ENCODE measurements at regions not wholly inside any gene's neighbourhood (a gene's known extent, or its start where the extent isn't known, plus 50 kb on each side); places are given as distances from the start of the nearest gene placed in this dataset.

DNA sequence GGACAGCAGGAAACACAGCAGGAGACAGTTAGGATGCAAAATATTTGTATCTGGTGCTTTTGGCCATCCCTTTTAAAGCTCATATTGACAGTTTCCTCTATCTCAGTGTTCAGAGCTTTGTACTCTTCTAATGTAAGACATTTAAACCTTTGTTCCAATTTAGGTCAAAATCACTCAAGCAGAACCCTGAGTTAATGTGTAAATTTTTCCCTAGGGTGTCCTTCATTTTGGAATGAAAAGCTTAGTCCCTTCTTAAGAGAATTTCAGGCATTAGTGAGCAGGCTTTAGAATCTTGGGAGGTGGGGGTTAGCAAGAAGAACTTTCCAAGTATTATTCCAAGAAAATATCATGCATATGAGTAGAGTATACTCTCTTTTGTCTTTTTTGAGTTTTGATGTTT, 188.7 kb downstream of the GBA3 start:
- ATAC-seq (replicated peaks; ENCODE audit: extremely low read depth, poor library complexity, severe bottlenecking) (no peak), DNase-seq (ENCODE audit: low spot score in 2 of 2) (no peak)
- H3K4me3 Mint-ChIP-seq = no peak overlapping the region
- H3K9me3 Mint-ChIP-seq = no peaks in the 10 kb centered on the region
- H3K36me3 Mint-ChIP-seq (ENCODE audit: insufficient read depth) = no peaks in the 10 kb centered on the region
- H3K27me3 Mint-ChIP-seq = no peaks in the 10 kb centered on the region
- H3K27ac Mint-ChIP-seq (ENCODE audit: low read depth) = no peak overlapping the region
- no peaks in the 10 kb centered on the region for H3K4me1 Mint-ChIP-seq

DNA sequence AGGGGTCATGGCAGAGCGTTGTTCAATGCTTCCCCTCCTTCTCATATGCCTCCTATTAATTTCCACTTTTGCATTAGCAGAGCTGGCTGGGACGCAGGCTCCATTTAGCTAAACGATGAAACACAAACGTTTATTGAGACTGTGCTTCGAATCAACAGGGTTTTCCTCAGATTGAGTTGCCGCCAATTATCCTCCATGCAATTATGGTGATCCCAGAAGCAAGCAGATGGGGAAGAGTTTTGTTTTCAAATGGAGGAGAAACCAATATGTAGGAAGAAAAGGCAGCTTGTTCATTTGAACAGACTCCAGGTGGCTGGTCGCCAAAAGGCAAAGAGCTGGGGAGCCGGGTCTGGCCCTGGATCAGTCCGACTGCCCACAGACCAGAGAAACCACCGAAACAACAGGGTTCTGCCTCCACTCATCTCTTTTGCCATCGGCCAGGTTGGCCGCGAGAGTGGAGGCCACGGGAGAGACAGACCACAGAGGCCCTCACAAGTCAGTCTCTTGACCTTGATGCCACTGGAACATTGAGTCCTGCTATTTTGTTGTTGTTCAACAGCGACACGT, 184.8 kb downstream of the GBA3 start:
- no peak overlapping the region for H3K4me3 Mint-ChIP-seq
- no peak for DNase-seq (ENCODE audit: low spot score in 2 of 2)
- ATAC-seq (replicated peaks; ENCODE audit: extremely low read depth, poor library complexity, severe bottlenecking) = no peak
- no peaks in the 10 kb centered on the region for H3K27me3 Mint-ChIP-seq
- H3K9me3 Mint-ChIP-seq = peaks cover 6% of the 10 kb centered on the region
- H3K4me1 Mint-ChIP-seq = no peaks in the 10 kb centered on the region
- H3K27ac Mint-ChIP-seq (ENCODE audit: low read depth) = no peak overlapping the region
- no peaks in the 10 kb centered on the region for H3K36me3 Mint-ChIP-seq (ENCODE audit: insufficient read depth)

- H3K4me1 Mint-ChIP-seq = no peaks in the 10 kb centered on the region
- H3K36me3 Mint-ChIP-seq (ENCODE audit: insufficient read depth) = no peaks in the 10 kb centered on the region
- no peak for ATAC-seq (replicated peaks; ENCODE audit: extremely low read depth, poor library complexity, severe bottlenecking)
- H3K9me3 Mint-ChIP-seq = peaks cover 9% of the 10 kb centered on the region
- H3K4me3 Mint-ChIP-seq = no peak overlapping the region
- H3K27ac Mint-ChIP-seq (ENCODE audit: low read depth) = no peak overlapping the region
- DNase-seq (ENCODE audit: low spot score in 2 of 2) = no peak
- H3K27me3 Mint-ChIP-seq = no peaks in the 10 kb centered on the region
These were observed 183.5 kb downstream of the GBA3 start for GRCh38 chr4:22876270-22876669.

- H3K27me3 Mint-ChIP-seq = no peaks in the 10 kb centered on the region
- ATAC-seq (replicated peaks; ENCODE audit: extremely low read depth, poor library complexity, severe bottlenecking) = no peak
- DNase-seq (ENCODE audit: low spot score in 2 of 2) = no peak
- no peak overlapping the region for H3K27ac Mint-ChIP-seq (ENCODE audit: low read depth)
- H3K36me3 Mint-ChIP-seq (ENCODE audit: insufficient read depth) = no peaks in the 10 kb centered on the region
- no peak overlapping the region for H3K4me3 Mint-ChIP-seq
- H3K9me3 Mint-ChIP-seq = peaks cover 11% of the 10 kb centered on the region
- H3K4me1 Mint-ChIP-seq = no peaks in the 10 kb centered on the region
These were observed 183.0 kb downstream of the GBA3 start for GRCh38 chr4:22875587-22876257.

GRCh38 chr4:22874334-22874912, 181.7 kb downstream of the GBA3 start:
- Mint-ChIP-seq H3K36me3 (ENCODE audit: insufficient read depth) (no peaks in the 10 kb centered on the region), H3K9me3 (peaks cover 15% of the 10 kb centered on the region), H3K4me1 (no peaks in the 10 kb centered on the region), H3K27ac (ENCODE audit: low read depth) (no peak overlapping the region), H3K4me3 (no peak overlapping the region), H3K27me3 (no peaks in the 10 kb centered on the region)
- ATAC-seq (replicated peaks; ENCODE audit: extremely low read depth, poor library complexity, severe bottlenecking) (no peak), DNase-seq (ENCODE audit: low spot score in 2 of 2) (no peak)

DNA sequence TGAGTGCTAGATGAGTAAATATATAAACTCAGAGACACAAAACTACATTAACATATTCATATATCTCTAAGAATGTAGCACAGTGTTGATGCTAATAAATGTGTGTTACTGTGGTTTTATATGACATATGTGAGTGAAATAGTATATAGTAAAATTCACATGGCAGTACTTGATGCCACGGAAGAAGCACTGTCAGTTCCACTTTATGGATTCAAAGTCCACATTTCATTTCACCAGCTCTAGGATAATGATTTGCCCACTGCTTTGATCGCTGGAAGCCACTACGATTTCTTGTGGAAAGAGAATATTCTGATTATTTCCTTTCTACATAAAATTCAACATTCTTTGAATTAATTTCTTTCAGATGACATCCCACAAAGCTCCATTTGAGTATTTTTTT, 181.2 kb downstream of the GBA3 start:
- H3K9me3 Mint-ChIP-seq = peaks cover 21% of the 10 kb centered on the region
- no peaks in the 10 kb centered on the region for H3K27me3 Mint-ChIP-seq
- H3K4me3 Mint-ChIP-seq = no peak overlapping the region
- DNase-seq (ENCODE audit: low spot score in 2 of 2) (no peak), ATAC-seq (replicated peaks; ENCODE audit: extremely low read depth, poor library complexity, severe bottlenecking) (no peak)
- H3K4me1 Mint-ChIP-seq = no peaks in the 10 kb centered on the region
- no peak overlapping the region for H3K27ac Mint-ChIP-seq (ENCODE audit: low read depth)
- no peaks in the 10 kb centered on the region for H3K36me3 Mint-ChIP-seq (ENCODE audit: insufficient read depth)

DNA sequence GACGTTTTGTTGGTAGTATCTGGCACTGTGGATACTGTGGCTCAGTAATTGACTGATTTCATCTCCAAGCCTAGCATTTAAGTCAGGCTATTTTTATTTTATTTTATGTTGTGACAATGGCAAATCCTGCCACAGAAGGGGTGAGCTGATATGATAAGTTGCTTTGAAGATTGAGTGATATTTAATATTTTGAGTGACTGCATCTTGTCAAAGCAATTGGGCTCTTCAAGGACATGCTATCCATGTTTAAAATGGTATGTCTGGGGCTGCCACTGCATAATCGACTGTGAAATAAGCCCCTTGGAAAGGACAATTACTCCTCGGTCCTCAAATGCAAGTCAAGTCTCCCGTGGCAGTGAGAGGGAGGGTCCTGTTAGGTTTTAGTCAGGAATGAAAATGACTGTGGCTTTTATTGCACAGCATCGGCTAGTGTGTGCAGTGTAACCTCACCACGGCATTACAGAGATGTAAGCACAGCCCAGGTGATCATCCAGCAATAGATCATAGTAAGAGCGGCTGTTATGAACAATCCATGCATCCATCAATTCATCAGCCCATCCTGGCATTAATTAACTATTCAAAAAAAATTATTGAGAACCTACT, 178.2 kb downstream of the GBA3 start:
- Mint-ChIP-seq H3K27ac (ENCODE audit: low read depth) (no peak overlapping the region), H3K4me3 (no peak overlapping the region), H3K27me3 (no peaks in the 10 kb centered on the region), H3K36me3 (ENCODE audit: insufficient read depth) (no peaks in the 10 kb centered on the region), H3K9me3 (peaks cover 21% of the 10 kb centered on the region), H3K4me1 (no peaks in the 10 kb centered on the region)
- DNase-seq (ENCODE audit: low spot score in 2 of 2) (no peak), ATAC-seq (replicated peaks; ENCODE audit: extremely low read depth, poor library complexity, severe bottlenecking) (no peak)

DNA sequence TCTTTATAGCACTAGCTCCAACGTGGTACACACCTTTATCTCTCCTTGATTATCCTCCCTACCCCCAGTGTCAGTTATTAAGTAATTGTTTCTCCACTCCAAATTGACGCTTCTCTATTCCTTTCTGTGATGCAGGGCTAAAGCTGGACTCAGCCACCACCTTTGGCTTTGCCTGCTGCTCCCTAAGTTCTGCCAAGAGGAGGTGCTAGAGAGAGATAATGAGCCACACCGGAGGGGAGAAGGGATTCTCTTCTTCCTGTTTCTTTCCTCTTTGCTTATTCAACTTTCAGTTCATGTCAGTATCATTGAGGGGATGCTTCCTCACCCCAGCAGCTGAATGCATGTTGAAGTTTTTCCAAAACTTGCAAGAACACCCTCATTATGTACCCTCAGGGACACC, 176.5 kb downstream of the GBA3 start:
- no peaks in the 10 kb centered on the region for H3K27me3 Mint-ChIP-seq
- DNase-seq (ENCODE audit: low spot score in 2 of 2) = no peak
- no peak overlapping the region for H3K4me3 Mint-ChIP-seq
- H3K4me1 Mint-ChIP-seq = no peaks in the 10 kb centered on the region
- H3K36me3 Mint-ChIP-seq (ENCODE audit: insufficient read depth) = no peaks in the 10 kb centered on the region
- ATAC-seq (replicated peaks; ENCODE audit: extremely low read depth, poor library complexity, severe bottlenecking) = no peak
- H3K27ac Mint-ChIP-seq (ENCODE audit: low read depth) = no peak overlapping the region
- H3K9me3 Mint-ChIP-seq = peaks cover 15% of the 10 kb centered on the region

Measured in central memory CD8-positive, alpha-beta T cell (primary cell).